Ishikawa (cell line): ENCODE measurements at regions not wholly inside any gene's neighbourhood (a gene's known extent, or its start where the extent isn't known, plus 50 kb on each side); places are given as distances from the start of the nearest gene placed in this dataset.

Experiments used
- CEBPB ChIP-seq: IDR thresholded peaks from 2 replicates; pipeline ENCODE4 v1.6.1; 2012
- CREB1 ChIP-seq: IDR thresholded peaks from 2 replicates; pipeline ENCODE4 v1.6.1; 2012; ENCODE audit warnings: low read depth
- EGR1 ChIP-seq: IDR thresholded peaks from 2 replicates; pipeline ENCODE4 v1.6.1; 2012
- EP300 ChIP-seq: IDR thresholded peaks from 2 replicates; pipeline ENCODE4 v1.6.1; 2012; ENCODE audit warnings: borderline replicate concordance
- FOXM1 ChIP-seq: IDR thresholded peaks from 2 replicates; pipeline ENCODE4 v1.6.1; 2012; ENCODE audit warnings: low read depth, borderline replicate concordance
- NFIC ChIP-seq: IDR thresholded peaks from 2 replicates; pipeline ENCODE4 v1.6.1; 2012
- RAD21 ChIP-seq: IDR thresholded peaks from 2 replicates; pipeline ENCODE4 v1.6.1; 2012; ENCODE audit warnings: low read depth
- REST ChIP-seq: IDR thresholded peaks from 2 replicates; pipeline ENCODE4 v1.6.1; 2012; ENCODE audit warnings: low read depth, mild to moderate bottlenecking
- TAF1 ChIP-seq: IDR thresholded peaks from 2 replicates; pipeline ENCODE4 v1.6.1; 2012; ENCODE audit warnings: low read depth, mild to moderate bottlenecking
- TCF12 ChIP-seq: IDR thresholded peaks from 2 replicates; pipeline ENCODE4 v1.6.1; 2012; ENCODE audit warnings: low read depth
- TEAD4 ChIP-seq: IDR thresholded peaks from 2 replicates; pipeline ENCODE4 v1.6.1; 2012
- USF1 ChIP-seq: IDR thresholded peaks from 2 replicates; pipeline ENCODE4 v1.6.1; 2012
- YY1 ChIP-seq: IDR thresholded peaks from 2 replicates; pipeline ENCODE4 v1.6.1; 2012; ENCODE audit warnings: low read depth
- ZBTB7A ChIP-seq: IDR thresholded peaks from 2 replicates; pipeline ENCODE4 v1.6.1; 2012; ENCODE audit warnings: low read depth
- TF ChIP-seq, protein P1 (sequence below): IDR thresholded peaks from 2 replicates; pipeline ENCODE4 v1.6.1; 2012

DNA sequence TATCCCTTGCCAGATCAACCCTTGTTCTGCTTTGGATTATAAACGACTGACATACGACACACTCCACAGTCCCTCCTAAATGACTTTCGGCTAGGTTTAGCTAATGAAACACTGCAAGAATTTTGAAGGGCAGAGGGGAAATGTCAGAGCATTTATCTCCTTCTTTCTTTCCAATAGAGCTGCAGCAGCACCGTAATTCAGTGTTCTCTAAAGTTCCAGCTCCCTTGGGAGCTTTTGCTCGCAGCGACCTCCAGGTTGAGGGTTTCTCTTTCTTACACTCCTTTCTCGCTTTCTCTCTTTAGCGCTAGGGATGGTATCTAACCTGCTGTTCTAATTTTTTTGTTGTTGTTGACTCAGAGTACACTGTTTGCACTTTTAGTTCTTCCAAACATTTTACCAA is 467.1 kb upstream of the ST8SIA4 start:
- TF ChIP-seq TEAD4 (no peak), REST (no peak), CREB1 (no peak), ZBTB7A (no peak), EP300 (no peak), CEBPB (no peak), FOXM1 (no peak), TCF12 (no peak), USF1 (no peak), RAD21 (no peak), EGR1 (no peak), TAF1 (no peak), NFIC (no peak), YY1 (no peak)
- TF ChIP-seq, protein P1, sequence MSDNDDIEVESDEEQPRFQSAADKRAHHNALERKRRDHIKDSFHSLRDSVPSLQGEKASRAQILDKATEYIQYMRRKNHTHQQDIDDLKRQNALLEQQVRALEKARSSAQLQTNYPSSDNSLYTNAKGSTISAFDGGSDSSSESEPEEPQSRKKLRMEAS: no peak

GRCh38 chr5:101364469-101364868 is 461.4 kb upstream of the ST8SIA4 start:
- TF ChIP-seq TEAD4 (no peak), USF1 (no peak), TCF12 (no peak), RAD21 (no peak), EGR1 (no peak), CEBPB (no peak), NFIC (no peak), CREB1 (no peak), REST (no peak), ZBTB7A (no peak), FOXM1 (no peak), YY1 (no peak)

DNA sequence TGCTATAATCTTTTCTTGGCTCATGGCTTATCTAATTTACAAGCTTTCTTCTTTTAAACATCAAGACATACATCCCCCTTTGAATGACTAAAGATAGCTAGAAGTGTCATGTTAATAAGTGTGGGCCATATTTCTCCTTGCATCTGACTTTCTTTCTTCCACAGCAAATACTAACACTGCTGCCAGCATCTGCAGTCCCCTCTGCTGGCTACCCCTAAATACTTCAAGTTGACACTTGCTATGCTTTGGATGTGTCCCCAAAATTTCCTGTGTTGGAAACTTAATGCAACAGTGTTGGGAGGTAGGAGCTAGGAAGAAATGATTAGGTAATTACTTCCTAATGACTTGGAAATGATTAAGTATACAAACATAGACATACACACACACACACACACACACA is 459.0 kb upstream of the ST8SIA4 start:
- TF ChIP-seq FOXM1: no peak
- no peak for TF ChIP-seq NFIC
- no peak for TF ChIP-seq EP300
- TF ChIP-seq TEAD4: no peak
- TF ChIP-seq REST: no peak
- TF ChIP-seq EGR1: no peak
- no peak for TF ChIP-seq RAD21
- no peak for TF ChIP-seq CREB1
- no peak for TF ChIP-seq USF1
- TF ChIP-seq TCF12: no peak
- TF ChIP-seq YY1: no peak

DNA sequence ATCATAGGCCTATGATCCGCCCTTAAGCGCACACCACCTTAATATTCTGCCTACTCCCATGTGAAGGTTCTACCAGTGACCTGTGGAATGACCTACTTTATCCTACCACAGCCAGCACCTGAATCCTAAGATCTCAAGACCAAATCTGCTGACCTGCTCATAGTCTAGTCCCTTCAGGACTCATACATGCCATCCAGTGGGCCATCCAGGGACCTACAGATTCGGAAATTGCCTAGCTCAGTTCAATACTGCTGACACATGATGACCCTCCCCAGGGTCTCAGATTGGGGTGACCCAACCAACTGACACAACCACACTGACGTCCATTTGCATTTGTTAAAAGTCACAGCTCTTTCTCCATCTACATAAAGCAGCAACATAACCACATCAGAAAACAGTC is 443.8 kb upstream of the ST8SIA4 start:
- TF ChIP-seq FOXM1 (no peak), RAD21 (no peak), CEBPB (no peak), EGR1 (no peak), USF1 (no peak), REST (no peak), EP300 (no peak)
- TF ChIP-seq, protein P1: no peak
